Upper lobe of right lung (tissue), 1 donor: ENCODE measurements at regions not wholly inside any gene's neighbourhood (a gene's known extent, or its start where the extent isn't known, plus 50 kb on each side); places are given as distances from the start of the nearest gene placed in this dataset.

Experiments
- ATAC-seq: fragments of 200-7000 bp; cut with Tn5 transposase; one replicate; pipeline ENCODE4 v1.9.1; 2020; ENCODE audit warnings: mild to moderate bottlenecking, moderate library complexity
- DNase-seq: peaks from one replicate; pipeline ENCODE4 v3.0.0-alpha.2; 2020
- H3K27ac ChIP-seq: fragments of 200-600 bp; one replicate; pipeline ENCODE4 v1.8.0; 2022
- H3K27me3 ChIP-seq: fragments of 200-600 bp; one replicate; pipeline ENCODE4 v1.8.0; 2022; ENCODE audit warnings: mild to moderate bottlenecking
- H3K36me3 ChIP-seq: fragments of 200-600 bp; one replicate; pipeline ENCODE4 v1.8.0; 2022
- H3K4me1 ChIP-seq: fragments of 200-600 bp; one replicate; pipeline ENCODE4 v1.8.0; 2022
- H3K4me3 ChIP-seq: fragments of 200-600 bp; one replicate; pipeline ENCODE4 v1.8.0; 2022; ENCODE audit warnings: mild to moderate bottlenecking
- H3K9me3 ChIP-seq: fragments of 200-600 bp; one replicate; pipeline ENCODE4 v1.8.0; 2022
- intact Hi-C: fragments of 100-400 bp; cut with DNase I; formaldehyde crosslinking; loops from one replicate; pipeline ENCODE4 v1.11.0; 2022
- TF ChIP-seq, protein P1 (sequence below): fragments of 200-600 bp; IDR thresholded peaks from one replicate; pipeline ENCODE4 v1.8.0; 2022; ENCODE audit warnings: antibody characterized with exemption
- donor health status: DM: no; HTN: yes; CAD: no; lungs with severe emphysema.

DNA sequence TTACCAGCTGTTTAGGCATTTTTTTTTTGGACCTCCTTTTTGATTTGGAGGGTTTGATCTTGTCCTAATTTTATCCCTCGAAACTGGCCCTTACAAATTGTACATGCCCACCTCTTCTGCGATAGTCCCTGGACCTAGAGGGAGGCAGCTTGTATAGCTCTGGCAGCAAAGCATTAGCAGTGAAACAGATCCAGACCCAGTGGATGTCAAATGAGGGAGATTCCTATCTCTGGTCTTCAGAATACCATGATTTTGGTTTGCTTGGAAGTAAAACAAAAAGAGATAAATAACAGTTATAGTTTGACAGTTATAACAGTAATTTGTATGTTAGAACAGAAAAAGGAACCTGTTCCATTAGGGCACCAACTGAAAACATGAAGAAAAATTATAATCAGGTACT lies 123.6 kb downstream of the MIS18A start:
- H3K27ac ChIP-seq: no peak overlapping the region
- H3K27me3 ChIP-seq: no peaks in the 10 kb centered on the region
- DNase-seq (no peak), ATAC-seq (no peak)
- H3K4me3 ChIP-seq: no peak overlapping the region
- intact Hi-C loops: no loop called here
- no peaks in the 10 kb centered on the region for H3K9me3 ChIP-seq
- no peaks in the 10 kb centered on the region for H3K36me3 ChIP-seq
- TF ChIP-seq, protein P1, sequence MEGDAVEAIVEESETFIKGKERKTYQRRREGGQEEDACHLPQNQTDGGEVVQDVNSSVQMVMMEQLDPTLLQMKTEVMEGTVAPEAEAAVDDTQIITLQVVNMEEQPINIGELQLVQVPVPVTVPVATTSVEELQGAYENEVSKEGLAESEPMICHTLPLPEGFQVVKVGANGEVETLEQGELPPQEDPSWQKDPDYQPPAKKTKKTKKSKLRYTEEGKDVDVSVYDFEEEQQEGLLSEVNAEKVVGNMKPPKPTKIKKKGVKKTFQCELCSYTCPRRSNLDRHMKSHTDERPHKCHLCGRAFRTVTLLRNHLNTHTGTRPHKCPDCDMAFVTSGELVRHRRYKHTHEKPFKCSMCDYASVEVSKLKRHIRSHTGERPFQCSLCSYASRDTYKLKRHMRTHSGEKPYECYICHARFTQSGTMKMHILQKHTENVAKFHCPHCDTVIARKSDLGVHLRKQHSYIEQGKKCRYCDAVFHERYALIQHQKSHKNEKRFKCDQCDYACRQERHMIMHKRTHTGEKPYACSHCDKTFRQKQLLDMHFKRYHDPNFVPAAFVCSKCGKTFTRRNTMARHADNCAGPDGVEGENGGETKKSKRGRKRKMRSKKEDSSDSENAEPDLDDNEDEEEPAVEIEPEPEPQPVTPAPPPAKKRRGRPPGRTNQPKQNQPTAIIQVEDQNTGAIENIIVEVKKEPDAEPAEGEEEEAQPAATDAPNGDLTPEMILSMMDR: no peak
- no peaks in the 10 kb centered on the region for H3K4me1 ChIP-seq

DNA sequence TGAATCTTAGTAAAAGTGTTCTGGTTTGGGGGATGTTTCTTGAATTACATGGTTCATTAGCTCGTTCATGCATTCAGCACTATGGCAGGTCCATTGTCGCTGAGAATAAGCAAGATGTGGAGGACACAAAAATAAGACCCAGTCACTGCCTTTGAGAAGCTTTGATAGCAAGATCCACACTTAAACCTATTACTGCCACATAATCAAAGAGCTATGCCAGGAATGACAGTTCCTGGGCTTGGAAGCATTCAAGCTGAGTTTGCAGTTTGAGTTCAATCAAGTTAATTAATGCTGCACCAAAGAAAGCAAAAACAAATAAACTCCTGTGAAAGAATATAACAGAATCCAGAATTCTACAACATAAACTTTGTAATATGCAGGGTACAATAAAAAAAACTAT lies 131.8 kb downstream of the MIS18A start:
- no peaks in the 10 kb centered on the region for H3K27me3 ChIP-seq
- H3K4me3 ChIP-seq: no peak overlapping the region
- H3K4me1 ChIP-seq: no peaks in the 10 kb centered on the region
- TF ChIP-seq, protein P1: no peak
- intact Hi-C loops: no loop called here
- ATAC-seq: no peak
- H3K36me3 ChIP-seq: no peaks in the 10 kb centered on the region
- H3K9me3 ChIP-seq: no peaks in the 10 kb centered on the region
- H3K27ac ChIP-seq: no peak overlapping the region
- no peak for DNase-seq

DNA sequence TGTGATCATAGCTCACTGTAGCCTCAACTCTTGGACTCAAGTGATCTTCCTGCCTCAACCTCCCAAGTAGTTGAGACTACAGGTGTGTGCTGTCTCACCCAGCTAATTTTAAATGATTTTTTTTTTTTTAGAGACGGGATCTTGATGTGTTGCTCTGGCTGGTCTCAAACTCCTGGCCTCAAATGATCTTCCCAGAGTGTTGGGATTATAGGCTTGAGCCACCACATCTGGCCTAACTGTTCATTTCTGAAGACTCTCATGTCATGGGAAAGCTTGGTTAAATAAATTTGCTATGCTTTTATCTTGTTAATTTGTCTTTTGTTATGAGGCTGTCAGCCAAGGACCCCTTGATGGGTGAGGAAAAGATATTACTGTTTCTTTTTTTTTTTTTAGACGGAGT lies 134.0 kb downstream of the MIS18A start:
- Histone ChIP-seq H3K27me3 (no peaks in the 10 kb centered on the region), H3K27ac (no peak overlapping the region), H3K4me1 (no peaks in the 10 kb centered on the region), H3K9me3 (no peaks in the 10 kb centered on the region), H3K4me3 (no peak overlapping the region), H3K36me3 (no peaks in the 10 kb centered on the region)
- ATAC-seq (no peak), DNase-seq (no peak)
- TF ChIP-seq, protein P1: no peak
- intact Hi-C loops: no loop called here

DNA sequence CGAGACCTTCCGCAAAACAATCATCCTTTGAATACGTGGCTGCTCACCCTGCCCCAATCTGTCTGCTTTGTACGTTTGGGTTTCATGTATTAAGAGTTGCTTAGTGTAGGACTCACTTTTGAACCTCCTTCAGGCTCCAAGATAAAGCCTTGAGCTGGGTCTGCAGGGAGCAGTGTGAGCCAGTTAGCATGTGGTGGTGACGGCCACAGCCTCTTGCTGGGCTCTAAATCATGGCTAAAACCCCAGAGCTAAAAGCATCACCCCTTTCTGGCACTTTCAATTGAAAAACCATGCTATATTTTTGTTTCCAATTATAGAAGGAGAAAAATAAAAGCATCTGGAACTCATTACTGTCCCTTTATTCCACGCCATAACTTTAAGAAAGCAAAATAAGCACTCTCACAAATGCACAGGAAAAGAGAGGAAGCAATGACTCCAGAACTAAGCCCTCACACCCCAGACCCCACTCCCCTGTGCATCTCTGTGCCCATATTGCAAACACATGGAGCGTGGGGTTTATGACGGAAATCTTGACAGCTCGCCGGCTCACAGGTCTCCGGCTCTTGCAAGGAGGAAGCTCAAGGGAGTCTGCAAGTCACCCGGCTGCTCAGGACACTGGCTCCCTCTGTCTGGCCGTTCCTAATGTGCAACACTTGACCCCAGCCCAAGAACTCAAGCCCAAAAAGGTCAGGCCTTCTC lies 135.5 kb downstream of the MIS18A start:
- H3K27ac ChIP-seq: no peak overlapping the region
- no peak overlapping the region for H3K4me3 ChIP-seq
- DNase-seq (no peak), ATAC-seq (no peak)
- TF ChIP-seq, protein P1: no peak
- no peaks in the 10 kb centered on the region for H3K27me3 ChIP-seq
- H3K9me3 ChIP-seq: no peaks in the 10 kb centered on the region
- H3K4me1 ChIP-seq: no peaks in the 10 kb centered on the region
- intact Hi-C loops: no loop called here
- no peaks in the 10 kb centered on the region for H3K36me3 ChIP-seq

DNA sequence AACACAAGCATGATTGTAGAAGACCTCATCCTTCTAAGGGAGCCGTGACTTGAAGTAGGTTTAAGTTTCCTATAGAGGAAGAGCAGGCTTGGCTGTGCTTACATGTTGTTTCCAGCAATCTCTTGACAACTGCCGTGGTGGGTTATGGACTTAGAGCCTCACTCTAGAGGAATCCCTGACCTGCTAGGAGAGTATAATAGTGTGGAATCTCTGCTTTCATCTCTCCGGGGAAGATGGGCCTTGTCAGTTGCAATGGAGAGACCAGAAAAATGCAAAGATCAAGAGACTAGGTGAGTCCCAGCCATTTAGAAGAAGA lies 137.6 kb downstream of the MIS18A start:
- Histone ChIP-seq H3K9me3 (peaks cover 3% of the 10 kb centered on the region), H3K36me3 (no peaks in the 10 kb centered on the region), H3K27ac (no peak overlapping the region), H3K4me3 (no peak overlapping the region), H3K27me3 (no peaks in the 10 kb centered on the region), H3K4me1 (no peaks in the 10 kb centered on the region)
- intact Hi-C loops: no loop called here
- no peak for DNase-seq
- TF ChIP-seq, protein P1: no peak
- no peak for ATAC-seq
